GM21360 (cell line): ENCODE measurements at regions not wholly inside any gene's neighbourhood (a gene's known extent, or its start where the extent isn't known, plus 50 kb on each side); places are given as distances from the start of the nearest gene placed in this dataset.
"Not testable (repeated sequence)": the region's sequence is repeated elsewhere in the genome, so short reads cannot be mapped to it uniquely, and the experiment has no call there.

Experiments used
- ATAC-seq: cut with Tn5 transposase; IDR thresholded peaks from one replicate; pipeline ENCODE4 v1.9.1; 2021; ENCODE audit warnings: mild to moderate bottlenecking, moderate library complexity; ENCODE audit not compliant: unreplicated experiment

DNA sequence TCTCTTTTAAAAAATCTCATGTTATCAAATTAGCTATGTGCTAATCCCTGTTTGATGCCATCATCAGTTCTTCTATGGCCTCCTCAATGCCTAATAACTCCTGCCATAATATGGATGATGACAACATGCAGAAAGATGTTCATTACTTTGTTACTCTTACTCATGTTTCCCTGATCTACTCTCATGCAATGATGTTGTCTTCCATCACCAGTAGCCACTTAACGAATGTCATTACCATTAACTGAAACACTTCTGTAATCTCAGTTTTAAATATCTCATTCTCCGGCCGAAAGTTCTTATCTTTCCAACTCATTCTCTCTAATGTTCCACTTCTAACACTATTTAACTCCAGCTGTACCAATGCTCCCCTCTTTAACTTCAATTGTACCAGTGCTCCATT lies 1187.7 kb downstream of the OTOL1 start:
- ATAC-seq: no peak

DNA sequence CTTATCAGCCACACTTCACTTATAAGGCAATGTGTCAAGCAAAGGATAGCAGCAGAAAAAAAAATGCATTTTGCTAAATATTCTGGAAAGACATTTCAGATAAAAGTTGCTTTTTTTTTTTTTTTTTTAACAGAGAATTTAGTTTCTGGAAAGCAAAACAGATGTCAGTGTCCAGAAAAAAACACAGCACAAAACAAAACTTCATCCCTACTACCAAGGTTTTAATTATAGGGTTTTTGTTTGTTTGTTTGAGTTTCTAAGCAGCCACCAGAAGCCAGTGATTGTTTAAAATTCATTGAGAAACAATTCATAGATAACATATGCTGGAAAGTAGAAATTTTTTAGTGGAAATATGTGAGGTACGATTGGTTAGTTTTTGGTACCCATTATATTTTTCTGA lies 1202.7 kb downstream of the OTOL1 start:
- no peak for ATAC-seq

GRCh38 chr3:162701211-162701610 lies 1204.6 kb downstream of the OTOL1 start:
- ATAC-seq: no peak

- no peak for ATAC-seq
Measured at GRCh38 chr3:162702768-162703385, 1206.3 kb downstream of the OTOL1 start.

- ATAC-seq: no peak
Measured at GRCh38 chr3:162704238-162704637, 1207.6 kb downstream of the OTOL1 start.

DNA sequence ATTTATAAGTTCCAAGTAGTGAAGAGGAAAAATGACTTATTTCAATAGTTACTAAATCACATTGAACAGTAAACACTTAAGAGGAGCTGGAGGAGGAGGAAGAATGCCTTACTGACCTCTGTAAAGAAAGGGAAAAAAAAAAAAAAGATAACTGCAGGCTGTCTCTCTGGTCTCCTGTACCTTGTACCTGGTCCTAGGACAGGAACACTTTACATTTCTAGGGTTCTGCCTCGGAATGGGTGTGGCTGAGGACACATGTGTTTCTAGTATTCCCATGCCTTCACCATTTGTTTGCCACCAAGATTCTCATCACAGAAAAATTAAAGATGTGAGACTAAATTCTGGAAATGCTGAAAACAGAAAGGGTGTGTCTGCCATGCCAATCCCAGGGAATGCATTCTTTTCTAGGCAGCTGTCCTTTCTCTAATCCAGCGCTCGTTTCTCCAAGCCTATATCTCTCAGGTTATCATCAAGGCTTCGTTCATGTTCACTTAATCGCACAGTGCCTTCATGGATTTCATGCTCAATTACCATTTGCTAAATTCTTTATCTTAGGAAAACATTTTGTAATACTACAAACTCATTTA lies 1208.3 kb downstream of the OTOL1 start:
- no peak for ATAC-seq

- not testable (repeated sequence) for ATAC-seq
Measured at GRCh38 chr3:162708394-162708793, 1211.8 kb downstream of the OTOL1 start.

DNA sequence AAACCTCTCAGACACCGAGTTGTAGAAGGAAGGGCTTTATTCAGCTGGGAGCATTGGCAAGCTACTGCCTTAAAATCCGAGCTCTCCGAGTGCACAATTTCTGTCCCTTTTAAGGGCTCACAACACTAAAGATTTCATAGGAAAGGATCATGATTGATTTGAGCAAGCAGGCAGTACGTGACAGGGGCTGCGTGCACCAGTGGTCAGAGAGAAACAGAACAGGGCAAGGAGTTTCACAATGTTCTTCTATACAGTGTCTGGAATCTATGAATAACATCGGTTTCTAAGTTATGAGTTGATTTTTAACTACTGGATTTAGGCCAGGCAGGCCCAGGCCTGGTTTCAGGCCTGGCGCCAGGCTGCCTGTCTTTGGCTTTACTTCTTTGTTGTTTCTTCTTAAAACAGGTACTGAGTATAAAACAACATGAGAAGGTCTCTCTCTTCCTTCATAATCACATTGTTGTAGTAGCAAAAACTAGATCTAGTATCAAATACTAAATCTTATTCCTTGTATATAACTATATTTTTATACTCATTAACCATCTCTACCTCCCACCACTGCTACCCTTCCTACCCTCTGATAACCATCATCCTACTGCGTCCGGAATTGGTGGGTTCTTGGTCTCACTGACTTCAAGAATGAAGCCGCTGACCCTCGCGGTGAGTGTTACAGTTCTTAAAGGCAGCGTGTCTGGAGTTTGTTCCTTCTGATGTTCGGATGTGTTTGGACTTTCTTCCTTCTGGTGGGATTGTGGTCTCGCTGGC lies 1212.5 kb downstream of the OTOL1 start:
- ATAC-seq: not testable (repeated sequence)

- no peak for ATAC-seq
Measured at GRCh38 chr3:162710332-162711112, 1213.9 kb downstream of the OTOL1 start.

DNA sequence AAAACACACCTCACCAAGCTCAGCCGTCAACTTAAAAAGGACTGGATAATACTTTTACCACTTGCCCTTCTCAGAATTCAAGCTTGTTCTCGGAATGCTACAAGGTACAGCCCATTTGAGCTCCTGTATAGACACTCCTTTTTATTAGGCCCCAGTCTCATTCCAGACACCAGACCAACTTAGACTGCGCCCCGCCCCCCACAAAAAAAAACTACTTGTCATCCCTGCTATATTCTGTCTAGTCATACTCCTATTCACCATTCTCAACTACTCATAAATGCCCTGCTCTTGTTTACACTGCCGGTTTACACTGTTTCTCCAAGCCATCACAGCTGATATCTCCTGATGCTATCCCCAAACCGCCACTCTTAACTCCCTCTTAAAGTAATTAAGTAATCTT lies 1220.5 kb downstream of the OTOL1 start:
- not testable (repeated sequence) for ATAC-seq

GRCh38 chr3:162718697-162719096 lies 1222.1 kb downstream of the OTOL1 start:
- ATAC-seq: no peak

GRCh38 chr3:162719684-162720341 lies 1223.2 kb downstream of the OTOL1 start:
- ATAC-seq: no peak

DNA sequence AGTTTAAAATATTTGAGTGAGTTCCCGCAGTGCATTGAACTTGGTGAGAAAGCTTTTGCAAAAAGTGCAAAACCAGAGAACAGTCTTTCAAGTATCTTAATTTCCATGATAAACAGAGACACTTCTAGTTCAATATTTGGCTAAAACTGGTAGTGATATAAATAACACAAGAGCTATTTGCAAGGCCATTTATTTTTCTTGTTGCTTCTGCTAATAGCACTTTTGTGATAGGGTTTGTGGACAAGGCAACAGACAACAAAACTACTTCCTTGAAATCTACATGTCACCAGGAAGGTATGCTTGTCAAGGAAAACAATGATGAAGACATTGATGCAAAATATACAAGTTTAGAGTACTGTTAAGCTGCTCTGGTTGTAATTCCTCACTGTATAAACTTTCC lies 1225.1 kb downstream of the OTOL1 start:
- ATAC-seq: no peak

- ATAC-seq: no peak
Measured at GRCh38 chr3:162722337-162722736, 1225.7 kb downstream of the OTOL1 start.

DNA sequence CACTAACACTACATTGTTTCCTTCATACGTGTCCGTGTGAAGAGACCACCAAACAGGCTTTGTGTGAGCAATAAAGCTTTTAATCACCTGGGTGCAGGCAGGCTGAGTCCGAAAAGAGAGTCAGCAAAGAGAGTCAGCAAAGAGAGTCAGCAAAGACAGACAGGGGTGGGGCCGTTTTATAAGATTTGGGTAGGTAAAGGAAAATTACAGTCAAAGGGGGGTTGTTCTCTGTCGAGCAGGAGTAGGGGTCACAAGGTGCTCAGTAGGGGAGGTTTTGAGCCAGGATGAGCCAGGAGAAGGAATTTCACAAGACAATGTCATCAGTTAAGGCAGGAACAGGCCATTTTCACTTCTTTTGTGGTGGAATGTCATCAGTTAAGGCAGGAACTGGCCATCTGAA lies 1226.2 kb downstream of the OTOL1 start:
- not testable (repeated sequence) for ATAC-seq

- no peak for ATAC-seq
Measured at GRCh38 chr3:162729686-162730085, 1233.1 kb downstream of the OTOL1 start.

GRCh38 chr3:162731961-162732360 lies 1235.4 kb downstream of the OTOL1 start:
- ATAC-seq: not testable (repeated sequence)

GRCh38 chr3:162738784-162739183 lies 1242.2 kb downstream of the OTOL1 start:
- ATAC-seq: no peak

GRCh38 chr3:162740941-162741596 lies 1244.5 kb downstream of the OTOL1 start:
- no peak for ATAC-seq

- ATAC-seq: no peak
Measured at GRCh38 chr3:162742159-162742717, 1245.6 kb downstream of the OTOL1 start.
